Thoracic aorta (tissue), 2 donors: ENCODE measurements at regions not wholly inside any gene's neighbourhood (a gene's known extent, or its start where the extent isn't known, plus 50 kb on each side); places are given as distances from the start of the nearest gene placed in this dataset.
"Not testable (repeated sequence)": the region's sequence is repeated elsewhere in the genome, so short reads cannot be mapped to it uniquely, and the experiment has no call there.

ENCODE experiments used
- ATAC-seq: fragments of 150-250 bp; one replicate; pipeline ENCODE4 v1.8.0; 2017; ENCODE audit warnings: low read depth; ENCODE audit not compliant: insufficient number of reproducible peaks, low FRiP score
- DNase-seq: peaks from one replicate; pipeline ENCODE4 v3.0.0-alpha.2; 2020; ENCODE audit warnings: low spot score
- H3K27ac ChIP-seq, 2 donors: fragments of 200-600 bp; sonication (generic); 1 replicate in 1 of 2; 2 replicates in 1 of 2; pipeline ENCODE4 v1.5.1; 2016; ENCODE audit warnings: mild to moderate bottlenecking in 2 of 2, moderate library complexity in 2 of 2
- H3K27me3 ChIP-seq: fragments of 200-600 bp; sonication (generic); replicated peaks from 2 replicates; pipeline ENCODE4 v1.6.0; 2016; ENCODE audit warnings: mild to moderate bottlenecking; ENCODE audit not compliant: insufficient read depth
- H3K36me3 ChIP-seq: fragments of 200-600 bp; sonication (generic); one replicate; pipeline ENCODE4 v1.5.1; 2016
- H3K4me1 ChIP-seq, 2 donors: fragments of 200-600 bp; sonication (generic); 1 replicate in 1 of 2; 2 replicates in 1 of 2; pipeline versions ENCODE4 v1.5.1 to v1.6.0; 2016; ENCODE audit warnings: low read depth in 2 of 2, mild to moderate bottlenecking in 1 of 2; ENCODE audit not compliant: control insufficient read depth in 1 of 2
- H3K4me3 ChIP-seq: fragments of 200-600 bp; sonication (generic); 2 replicates; pipeline ENCODE4 v1.5.1; 2016; ENCODE audit warnings: mild to moderate bottlenecking
- H3K9me3 ChIP-seq: fragments of 200-600 bp; sonication (generic); 2 replicates; pipeline ENCODE4 v1.5.1; 2016
- CTCF ChIP-seq: fragments of 200-600 bp; sonication (generic); IDR thresholded peaks from one replicate; pipeline ENCODE4 v1.5.1; 2019; ENCODE audit warnings: antibody characterized with exemption

DNA sequence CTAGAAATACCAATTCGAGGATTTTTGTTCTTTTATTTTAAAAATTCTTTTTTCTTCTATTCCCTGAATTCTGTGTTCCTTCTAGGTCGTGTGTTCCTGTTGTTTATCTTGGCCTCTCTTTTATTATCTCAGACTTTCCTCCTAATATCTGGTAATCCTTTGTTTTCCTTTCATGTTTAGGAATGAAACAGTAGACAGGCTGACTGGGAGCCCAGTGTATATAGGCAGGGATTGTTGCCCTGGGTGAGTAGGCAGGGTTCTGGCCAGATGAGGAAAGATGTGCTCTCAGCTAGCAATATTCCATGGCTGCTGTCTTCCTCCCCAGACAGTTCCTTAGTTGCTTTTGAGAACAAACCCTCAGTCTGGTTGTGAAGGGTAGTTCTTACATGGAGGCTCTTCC is 161.8 kb upstream of the PDE4B start:
- ATAC-seq (no peak), DNase-seq (no peak)
- Histone ChIP-seq H3K27me3 (no peaks in the 10 kb centered on the region), H3K27ac (no peak overlapping the region), H3K4me3 (no peak overlapping the region), H3K9me3 (no peaks in the 10 kb centered on the region), H3K4me1 (no peaks in the 10 kb centered on the region), H3K36me3 (no peaks in the 10 kb centered on the region)
- TF ChIP-seq CTCF = no peak

- ATAC-seq = no peak
- Histone ChIP-seq H3K4me3 (no peak overlapping the region), H3K27me3 (no peaks in the 10 kb centered on the region), H3K27ac (no peak overlapping the region), H3K9me3 (no peaks in the 10 kb centered on the region), H3K36me3 (no peaks in the 10 kb centered on the region), H3K4me1 (no peaks in the 10 kb centered on the region)
- no peak for TF ChIP-seq CTCF
- no peak for DNase-seq
These were observed 160.5 kb upstream of the PDE4B start for GRCh38 chr1:65632235-65632634.

GRCh38 chr1:65640046-65640445 is 152.6 kb upstream of the PDE4B start:
- H3K9me3 ChIP-seq = no peaks in the 10 kb centered on the region
- no peaks in the 10 kb centered on the region for H3K36me3 ChIP-seq
- no peaks in the 10 kb centered on the region for H3K4me1 ChIP-seq
- no peak for TF ChIP-seq CTCF
- no peaks in the 10 kb centered on the region for H3K27me3 ChIP-seq
- no peak for DNase-seq
- H3K4me3 ChIP-seq = no peak overlapping the region
- H3K27ac ChIP-seq = no peak overlapping the region
- ATAC-seq = no peak

DNA sequence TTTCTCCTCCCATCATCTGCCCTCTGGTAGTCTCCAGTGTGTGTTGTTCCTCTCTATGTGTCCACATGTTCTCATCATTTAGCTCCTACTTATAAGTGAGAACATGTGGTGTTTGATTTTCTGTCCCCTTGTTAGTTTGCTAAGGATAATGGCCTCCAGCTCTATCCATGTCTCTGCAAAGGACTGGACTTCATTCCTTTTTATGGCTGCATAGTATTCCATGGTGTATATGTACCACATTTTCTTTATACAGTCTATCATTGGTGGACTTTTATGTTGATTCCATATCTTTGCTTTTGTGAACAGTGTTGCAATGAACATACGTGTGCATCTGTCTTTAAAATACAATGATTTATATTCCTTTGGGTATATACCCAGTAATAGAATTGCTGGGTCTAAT is 143.5 kb upstream of the PDE4B start:
- not testable (repeated sequence) for DNase-seq, H3K4me3 ChIP-seq, H3K9me3 ChIP-seq, H3K36me3 ChIP-seq, H3K27me3 ChIP-seq, H3K4me1 ChIP-seq, ATAC-seq, H3K27ac ChIP-seq

- no peak overlapping the region for H3K27ac ChIP-seq
- ATAC-seq (no peak), DNase-seq (no peak)
- H3K27me3 ChIP-seq = no peaks in the 10 kb centered on the region
- no peaks in the 10 kb centered on the region for H3K9me3 ChIP-seq
- H3K36me3 ChIP-seq = no peaks in the 10 kb centered on the region
- H3K4me3 ChIP-seq = no peak overlapping the region
- H3K4me1 ChIP-seq = no peaks in the 10 kb centered on the region
- TF ChIP-seq CTCF = no peak
These were observed 142.0 kb upstream of the PDE4B start for GRCh38 chr1:65650682-65651081.

- H3K4me1 ChIP-seq, ATAC-seq, H3K4me3 ChIP-seq, H3K36me3 ChIP-seq, H3K9me3 ChIP-seq, H3K27me3 ChIP-seq, H3K27ac ChIP-seq, DNase-seq: not testable (repeated sequence)
These were observed 138.2 kb upstream of the PDE4B start for GRCh38 chr1:65654526-65654925.

DNA sequence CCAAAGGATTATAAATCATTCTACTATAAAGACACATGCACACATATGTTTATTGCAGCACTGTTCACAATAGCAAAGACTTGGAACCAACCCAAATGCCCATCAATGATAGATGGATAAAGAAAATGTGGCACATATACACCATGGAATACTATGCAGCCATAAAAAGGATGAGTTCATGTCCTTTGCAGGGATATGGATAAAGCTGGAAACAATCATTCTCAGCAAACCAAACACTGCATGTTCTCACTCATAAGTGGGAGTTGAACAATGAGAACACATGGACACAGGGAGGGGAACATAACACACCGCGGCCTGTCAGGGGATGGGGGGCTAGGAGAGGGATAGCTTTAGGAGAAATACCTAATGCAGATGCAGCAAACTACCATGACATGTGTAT is 135.1 kb upstream of the PDE4B start:
- not testable (repeated sequence) for H3K4me3 ChIP-seq, H3K4me1 ChIP-seq, H3K9me3 ChIP-seq, ATAC-seq, H3K27ac ChIP-seq, H3K36me3 ChIP-seq, H3K27me3 ChIP-seq, DNase-seq
